ENCODE measurements at regions not wholly inside any gene's neighbourhood (a gene's known extent, or its start where the extent isn't known, plus 50 kb on each side); places are given as distances from the start of the nearest gene placed in this dataset.
"Not testable (repeated sequence)": the region's sequence is repeated elsewhere in the genome, so short reads cannot be mapped to it uniquely, and the experiment has no call there.

DNA sequence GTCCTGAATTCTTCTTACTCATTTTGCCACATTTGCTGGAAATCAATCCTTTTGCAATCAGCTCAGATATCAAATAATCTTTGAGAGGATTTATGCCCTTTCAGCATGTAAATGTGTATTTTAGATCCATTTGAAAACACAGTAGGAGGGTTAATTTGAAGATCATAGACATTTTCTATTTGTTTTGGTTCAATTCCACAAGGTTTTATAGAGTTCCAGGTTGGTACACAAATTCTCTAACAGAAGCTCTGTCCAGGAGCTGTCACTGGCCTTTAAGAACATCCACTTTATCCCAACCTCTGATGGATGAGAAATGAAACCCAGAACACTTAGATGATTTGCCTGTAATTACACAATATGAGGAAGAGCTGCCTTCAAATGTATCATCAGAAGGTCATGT lies 157.3 kb upstream of the CHAC2 start:
- DNase-seq: no peak

GRCh38 chr2:53609551-53609950 lies 158.1 kb upstream of the CHAC2 start:
- no peak for DNase-seq

DNA sequence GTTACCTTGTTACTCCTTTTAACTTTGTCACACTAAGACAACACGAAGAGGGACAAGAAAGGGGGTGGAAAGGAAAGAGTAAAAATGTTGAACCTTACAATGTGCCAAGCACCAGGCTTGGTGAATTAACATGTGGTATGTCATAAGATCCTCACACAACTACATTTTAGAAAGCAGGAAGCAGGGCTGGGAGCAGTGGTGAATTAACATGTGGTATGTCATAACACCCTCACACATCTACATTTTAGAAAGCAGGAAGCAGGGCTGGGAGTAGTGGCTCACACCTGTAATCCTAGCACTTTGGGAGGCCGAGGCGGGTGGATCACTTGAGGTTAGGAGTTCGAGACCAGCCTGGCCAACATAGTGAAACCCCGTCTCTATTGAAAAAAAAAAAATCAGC lies 159.3 kb upstream of the CHAC2 start:
- DNase-seq: no peak

- DNase-seq: peak in 1 of 2 donors; percentile 13
Observed at GRCh38 chr2:53600815-53601214, 166.8 kb upstream of the CHAC2 start.

GRCh38 chr2:53586733-53587612 lies 180.6 kb upstream of the CHAC2 start:
- not testable (repeated sequence) for DNase-seq

DNA sequence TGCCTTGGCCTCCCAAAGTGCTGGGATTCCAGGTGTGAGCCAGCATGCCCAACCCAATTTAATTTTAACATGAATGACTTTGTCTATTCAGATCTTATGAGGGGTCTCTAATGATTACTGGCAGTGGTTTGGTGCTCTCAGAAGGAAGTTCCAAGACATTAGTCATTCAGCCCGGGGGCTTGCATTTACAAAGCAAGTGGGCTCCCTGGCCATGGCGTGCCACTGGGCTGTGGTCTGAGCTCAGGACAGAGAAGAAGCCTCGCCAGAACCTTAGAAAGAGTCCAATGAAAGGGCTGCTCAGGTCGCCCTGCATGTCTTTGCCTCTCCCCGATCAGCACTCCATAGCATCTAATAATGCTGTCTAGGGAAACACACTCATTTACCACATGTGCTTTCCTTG lies 182.6 kb upstream of the CHAC2 start:
- no peak for DNase-seq

GRCh38 chr2:53583583-53583982 lies 184.0 kb upstream of the CHAC2 start:
- DNase-seq: no peak

GRCh38 chr2:53582556-53582955 lies 185.0 kb upstream of the CHAC2 start:
- no peak for DNase-seq

- DNase-seq: no peak
Observed at GRCh38 chr2:53576166-53576565, 191.4 kb upstream of the CHAC2 start.

DNA sequence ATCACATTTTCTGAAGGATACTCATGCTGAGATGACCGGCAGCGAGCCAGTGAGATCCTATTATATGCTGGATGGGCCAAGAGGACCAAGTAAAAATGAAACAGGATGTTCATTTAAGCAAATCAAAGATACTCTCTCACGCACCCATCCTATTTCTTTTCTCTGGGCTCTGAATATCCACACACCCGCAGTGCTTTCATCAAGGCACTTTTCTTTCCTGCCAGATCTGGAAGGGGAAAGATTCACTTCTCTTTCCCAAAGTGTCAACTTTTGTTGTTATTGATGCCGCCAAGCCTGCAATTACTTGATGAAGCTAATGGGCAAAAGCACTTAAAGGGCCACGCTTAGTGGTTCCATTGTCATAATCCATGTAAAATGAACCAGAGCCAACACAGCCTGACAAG lies 191.9 kb upstream of the CHAC2 start:
- no peak for DNase-seq

DNA sequence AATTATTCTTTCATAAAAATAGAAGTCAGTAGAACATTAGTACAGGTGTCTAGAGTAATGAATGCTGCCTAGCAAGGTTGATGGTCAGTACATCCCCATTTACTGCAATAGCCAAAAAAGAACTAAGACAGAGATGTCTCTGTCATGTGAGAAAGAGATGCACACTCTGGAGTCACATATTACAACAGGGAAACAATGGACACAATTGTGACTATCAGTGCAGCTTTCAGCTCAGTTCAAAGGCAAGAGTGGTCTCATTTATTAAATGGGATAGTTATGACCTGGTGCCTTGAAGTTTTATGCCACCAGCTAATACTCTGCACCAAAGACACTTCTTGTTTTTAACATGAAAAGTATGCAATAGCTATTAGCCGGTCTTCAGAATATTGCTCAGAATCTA lies 194.9 kb upstream of the CHAC2 start:
- DNase-seq: no peak

DNA sequence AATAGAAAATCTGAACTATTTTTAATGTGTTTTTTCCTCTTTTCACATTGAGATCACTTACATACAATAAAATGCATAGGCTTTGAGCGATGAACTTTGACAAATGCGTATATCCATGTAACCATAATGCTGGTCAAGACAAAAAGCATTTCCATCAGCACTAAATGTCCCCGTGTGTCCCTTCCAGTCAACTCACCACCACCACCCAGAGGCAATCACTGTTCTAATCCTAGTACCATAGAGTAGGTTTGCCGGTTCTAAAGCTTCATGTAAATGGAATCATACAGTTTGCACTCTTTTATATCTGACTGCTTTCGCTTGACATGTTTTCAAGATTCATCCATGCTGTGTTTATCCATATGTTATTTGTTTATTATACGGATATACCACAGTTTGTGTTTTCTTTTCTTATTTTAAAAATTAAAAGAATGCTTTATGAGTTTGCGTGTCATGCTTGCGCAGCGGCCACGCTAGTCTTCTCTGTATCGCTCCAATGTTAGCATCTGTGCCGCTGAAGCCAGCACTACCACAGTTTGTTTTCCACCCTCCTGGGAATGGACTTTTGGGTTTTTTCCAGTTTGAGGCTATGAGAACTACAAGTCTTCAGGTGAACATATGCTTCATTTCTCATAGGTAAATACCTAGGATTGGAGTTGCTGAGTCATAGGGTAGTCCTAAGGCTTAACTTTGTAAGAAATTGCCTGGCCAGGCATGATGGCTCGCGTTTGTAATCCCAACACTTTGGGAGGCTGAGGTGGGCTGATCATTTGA lies 197.5 kb upstream of the CHAC2 start:
- DNase-seq: no peak

- DNase-seq: no peak
Observed at GRCh38 chr2:53568469-53568868, 199.1 kb upstream of the CHAC2 start.

- no peak for DNase-seq
Observed at GRCh38 chr2:53567073-53567472, 200.5 kb upstream of the CHAC2 start.

DNA sequence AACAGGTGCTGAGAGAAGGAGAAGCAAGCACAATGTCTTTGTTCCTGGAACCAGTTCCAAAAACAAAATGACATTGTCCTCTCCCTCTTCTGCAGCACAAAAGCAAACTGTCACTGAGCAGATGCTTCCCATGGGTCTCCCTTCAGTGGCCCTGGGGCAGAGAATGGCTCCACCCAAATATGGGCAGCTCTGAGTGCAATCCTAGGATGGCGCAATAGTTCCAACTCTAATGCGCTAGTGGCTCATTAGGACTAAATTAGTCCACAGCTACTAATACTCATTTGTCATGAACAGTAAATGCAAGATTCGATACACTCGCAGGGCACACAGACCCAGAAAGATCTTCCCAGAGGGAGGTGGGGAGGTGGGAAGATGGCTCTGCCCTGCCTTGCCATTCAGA lies 205.2 kb upstream of the CHAC2 start:
- no peak for DNase-seq

GRCh38 chr2:53561155-53561554 lies 206.4 kb upstream of the CHAC2 start:
- DNase-seq: no peak

DNA sequence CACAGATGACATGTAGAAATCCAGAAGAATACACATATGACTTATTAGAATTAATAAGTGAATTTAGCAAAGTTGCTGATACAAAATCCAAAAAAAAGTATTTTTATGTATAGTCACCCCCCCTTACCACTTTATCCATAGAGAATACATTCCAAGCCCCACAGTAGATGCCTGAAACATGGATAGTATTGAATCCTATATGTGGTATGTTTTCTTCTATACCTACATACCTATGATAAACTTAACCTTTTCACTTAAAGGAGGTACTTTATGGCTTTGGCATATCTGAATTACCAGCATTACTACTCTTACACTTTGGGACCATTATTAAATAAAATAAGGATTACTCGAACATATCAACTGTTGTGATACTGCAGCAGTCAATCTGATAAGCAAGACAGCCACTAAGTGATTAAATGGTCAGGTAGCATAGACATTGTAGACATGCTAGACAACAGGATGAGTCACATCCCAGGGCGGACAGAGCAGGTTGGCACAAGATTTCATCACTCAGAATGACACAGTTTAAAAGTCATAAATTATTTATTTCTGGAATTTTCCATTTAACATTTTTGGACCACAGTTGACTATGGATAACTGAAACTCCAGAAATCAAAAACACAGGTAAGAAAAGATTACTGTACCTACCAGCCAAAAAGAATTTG lies 208.2 kb upstream of the CHAC2 start:
- DNase-seq: no peak

- no peak for DNase-seq
Observed at GRCh38 chr2:53558867-53559266, 208.7 kb upstream of the CHAC2 start.

GRCh38 chr2:53549497-53549896 lies 218.1 kb upstream of the CHAC2 start:
- DNase-seq: no peak

- peak; percentile 42 to 82 for DNase-seq
Observed at GRCh38 chr2:53545604-53546003, 222.0 kb upstream of the CHAC2 start.

- no peak for DNase-seq
Observed at GRCh38 chr2:53544871-53545558, 222.6 kb upstream of the CHAC2 start.

DNA sequence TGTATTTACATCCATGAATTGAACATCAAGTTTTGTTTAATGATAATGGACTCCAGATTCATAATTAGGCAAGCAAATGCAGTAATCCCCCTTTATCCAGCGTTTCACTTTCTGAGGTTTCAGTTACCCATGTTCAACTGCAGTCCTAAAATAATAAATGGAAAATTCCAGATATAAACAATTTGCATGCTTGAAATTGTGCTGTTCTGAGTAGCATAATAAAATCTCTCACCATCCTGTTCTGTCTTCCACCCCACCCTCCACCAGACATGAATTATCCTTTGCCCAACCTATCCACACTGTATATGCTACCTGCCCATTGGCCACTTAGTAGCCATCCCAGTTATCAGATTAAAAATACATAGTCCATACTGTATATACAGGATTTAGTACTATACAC lies 224.5 kb upstream of the CHAC2 start:
- DNase-seq: no peak
